ENCODE measurements at regions not wholly inside any gene's neighbourhood (a gene's known extent, or its start where the extent isn't known, plus 50 kb on each side); places are given as distances from the start of the nearest gene placed in this dataset.

DNA sequence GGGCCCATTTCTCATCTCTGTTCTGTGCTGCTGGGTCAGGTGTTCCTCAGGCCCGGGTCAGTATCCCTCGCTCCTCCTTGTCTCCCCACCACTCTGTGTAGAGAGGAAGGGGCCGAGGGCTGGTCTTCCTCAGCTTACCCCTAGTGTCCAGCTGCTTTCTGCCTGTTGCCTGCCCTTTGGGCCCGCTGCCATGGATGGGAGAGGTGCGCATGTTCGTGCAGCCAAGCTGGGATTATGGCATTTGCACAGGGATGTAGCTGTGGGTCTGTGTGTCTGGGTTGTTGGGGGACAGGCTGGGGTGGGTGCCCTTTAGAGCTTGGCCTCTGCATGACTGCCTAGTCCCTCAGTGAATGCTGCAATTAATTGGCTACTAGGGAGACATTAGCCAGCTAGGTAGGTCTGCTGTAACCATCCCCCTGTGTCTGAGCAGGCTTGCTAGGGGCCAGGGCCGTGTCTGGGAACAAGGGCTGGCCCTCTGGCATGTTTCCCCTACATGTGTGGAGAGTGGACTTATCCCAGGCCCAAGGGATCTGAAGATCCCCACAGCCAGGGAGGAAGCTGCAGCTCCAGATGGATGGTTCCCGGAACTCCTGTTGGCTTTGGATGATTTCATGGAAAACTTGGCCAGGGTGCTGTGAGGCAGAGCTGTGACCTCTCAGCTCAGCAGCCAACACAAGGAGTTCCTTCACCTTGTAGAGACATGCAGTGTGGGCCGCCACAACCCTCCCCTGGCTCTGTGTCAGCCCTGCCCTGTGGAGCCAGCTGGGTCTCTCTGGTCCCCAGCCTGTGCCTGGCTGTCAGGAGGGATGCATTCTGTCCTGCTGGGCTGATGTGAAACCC, 161.9 kb downstream of the MACROH2A1 start:
- no peak for TF ChIP-seq POLR2A (IDR thresholded peaks at IDR 0.05)
- TF ChIP-seq, protein P1, sequence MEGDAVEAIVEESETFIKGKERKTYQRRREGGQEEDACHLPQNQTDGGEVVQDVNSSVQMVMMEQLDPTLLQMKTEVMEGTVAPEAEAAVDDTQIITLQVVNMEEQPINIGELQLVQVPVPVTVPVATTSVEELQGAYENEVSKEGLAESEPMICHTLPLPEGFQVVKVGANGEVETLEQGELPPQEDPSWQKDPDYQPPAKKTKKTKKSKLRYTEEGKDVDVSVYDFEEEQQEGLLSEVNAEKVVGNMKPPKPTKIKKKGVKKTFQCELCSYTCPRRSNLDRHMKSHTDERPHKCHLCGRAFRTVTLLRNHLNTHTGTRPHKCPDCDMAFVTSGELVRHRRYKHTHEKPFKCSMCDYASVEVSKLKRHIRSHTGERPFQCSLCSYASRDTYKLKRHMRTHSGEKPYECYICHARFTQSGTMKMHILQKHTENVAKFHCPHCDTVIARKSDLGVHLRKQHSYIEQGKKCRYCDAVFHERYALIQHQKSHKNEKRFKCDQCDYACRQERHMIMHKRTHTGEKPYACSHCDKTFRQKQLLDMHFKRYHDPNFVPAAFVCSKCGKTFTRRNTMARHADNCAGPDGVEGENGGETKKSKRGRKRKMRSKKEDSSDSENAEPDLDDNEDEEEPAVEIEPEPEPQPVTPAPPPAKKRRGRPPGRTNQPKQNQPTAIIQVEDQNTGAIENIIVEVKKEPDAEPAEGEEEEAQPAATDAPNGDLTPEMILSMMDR (IDR thresholded peaks at IDR 0.05): no peak

All from right lobe of liver (tissue), 4 donors.